HepG2 (cell line): ENCODE measurements at regions not wholly inside any gene's neighbourhood (a gene's known extent, or its start where the extent isn't known, plus 50 kb on each side); places are given as distances from the start of the nearest gene placed in this dataset.

Experiments
- ATAC-seq: fragments of 200-7000 bp; cut with Tn5 transposase; 3 replicates; pipeline ENCODE4 v1.9.1; 2020; ENCODE audit warnings: mild to moderate bottlenecking, moderate library complexity
- BruUV-seq: library from RNA; stranded (reverse); fragments of 400-500 nt; replicated peaks from 2 replicates; lab custom pipeline; 2021; lab: Mats Ljungman, UMichigan
- CTCF ChIA-PET: fragments of 300-600 bp; formaldehyde crosslinking; extraction: SDS; loops from one replicate; lab custom pipeline; 2021; ENCODE audit warnings: low total read pairs, inconsistent platforms, low intra/inter-chr PET ratio; lab: Yijun Ruan, JAX
- POLR2A ChIA-PET: fragments of 350-600 bp; sonication (Branson Sonifier 250); formaldehyde crosslinking; loops from one replicate; lab custom pipeline; 2020; ENCODE audit warnings: antibody characterized with exemption, inconsistent platforms; lab: Yijun Ruan, JAX
- DNase-seq: peaks from one replicate; pipeline ENCODE4 v3.0.0-alpha.2; 2015; ENCODE audit warnings: low spot score
- FAIRE-seq: peaks from 3 replicates; lab custom pipeline; 2011; peaks lifted over from hg19 to GRCh38; lab: Jason Lieb, UNC
- H2AFZ ChIP-seq: one replicate; pipeline ENCODE4 v1.6.1; 2011; ENCODE audit warnings: low read length, inconsistent platforms
- H3K27ac ChIP-seq: fragments of 300-600 bp; 3 replicates; pipeline ENCODE4 v1.8.0; 2011; ENCODE audit warnings: mixed run types, mild to moderate bottlenecking, mixed read lengths, low read length, inconsistent platforms; ENCODE audit not compliant: insufficient read depth; ENCODE audit errors: extremely low read length
- H3K27me3 ChIP-seq, 2 experiments: fragments of 200-600 bp in 1 of 2; 2 replicates in 1 of 2; 3 replicates in 1 of 2; pipeline versions ENCODE4 v1.6.0 to v1.8.0; 2011; ENCODE audit warnings: low read length in 2 of 2, mild to moderate bottlenecking in 2 of 2, moderate library complexity in 2 of 2, inconsistent platforms in 1 of 2; ENCODE audit not compliant: insufficient read depth in 2 of 2, control insufficient read depth in 1 of 2
- H3K36me3 ChIP-seq, 2 experiments: fragments of 200-600 bp in 1 of 2; replicated peaks in 1 of 2; 2 replicates in 1 of 2; 3 replicates in 1 of 2; pipeline versions ENCODE4 v1.5.1 to v1.8.0; 2011; ENCODE audit warnings: low read length in 2 of 2, inconsistent platforms in 1 of 2; ENCODE audit not compliant: insufficient read depth in 2 of 2, control insufficient read depth in 1 of 2
- H3K4me1 ChIP-seq: 2 replicates; pipeline ENCODE4 v1.5.1; 2012; ENCODE audit warnings: low read length, inconsistent platforms; ENCODE audit not compliant: insufficient read depth
- H3K4me2 ChIP-seq: 2 replicates; pipeline ENCODE4 v1.6.0; 2011; ENCODE audit warnings: low read depth, low read length, inconsistent platforms
- H3K4me3 ChIP-seq, 3 experiments: fragments of 200-600 bp in 1 of 3; sonication (generic), shearing (Covaris generic) in 1 of 3; replicated peaks in 1 of 3; 2 replicates each; pipeline ENCODE4 v1.5.1; 2011 to 2016; ENCODE audit warnings: low read length in 3 of 3, inconsistent platforms in 2 of 3, low read depth in 2 of 3, mild to moderate bottlenecking in 2 of 3, control low read depth in 1 of 3, mixed read lengths in 1 of 3; ENCODE audit not compliant: insufficient read depth in 1 of 3
- H3K79me2 ChIP-seq: one replicate; pipeline ENCODE4 v1.6.1; 2011; ENCODE audit warnings: low read length, inconsistent platforms; ENCODE audit not compliant: insufficient read depth
- H3K9ac ChIP-seq: 2 replicates; pipeline ENCODE4 v1.6.0; 2011; ENCODE audit warnings: mild to moderate bottlenecking, low read depth, low read length, inconsistent platforms; ENCODE audit not compliant: insufficient read depth
- H3K9me3 ChIP-seq: 2 replicates; pipeline ENCODE4 v1.5.1; 2012; ENCODE audit warnings: mild to moderate bottlenecking, low read length
- H4K20me1 ChIP-seq: 2 replicates; pipeline ENCODE4 v1.6.0; 2011; ENCODE audit warnings: inconsistent platforms, mild to moderate bottlenecking, low read length, moderate library complexity; ENCODE audit not compliant: insufficient read depth
- AHR ChIP-seq: IDR thresholded peaks from 2 replicates; pipeline ENCODE4 v1.6.1; 2018; ENCODE audit warnings: missing genetic modification reagents, missing compliant biosample characterization
- CBX5 ChIP-seq: sonication (generic); formaldehyde crosslinking; IDR thresholded peaks from 2 replicates; pipeline ENCODE4 v1.4.0; 2020; ENCODE audit warnings: missing genetic modification reagents, borderline replicate concordance
- CEBPZ ChIP-seq: IDR thresholded peaks from 2 replicates; pipeline ENCODE4 v1.6.1; 2012; ENCODE audit warnings: low read length, improper control_type of control experiment
- GZF1 ChIP-seq: sonication (generic); formaldehyde crosslinking; IDR thresholded peaks from 2 replicates; pipeline ENCODE4 v1.5.1; 2020; ENCODE audit warnings: mild to moderate bottlenecking, missing genetic modification reagents
- HNRNPH1 ChIP-seq: fragments of 200-400 bp; formaldehyde crosslinking; optimal IDR thresholded peaks from 2 replicates; pipeline ENCODE3; 2017; ENCODE audit warnings: mild to moderate bottlenecking, low read depth, low read length
- MATR3 ChIP-seq: sonication (generic); formaldehyde crosslinking; IDR thresholded peaks from 2 replicates; pipeline ENCODE4 v1.4.0; 2020; ENCODE audit warnings: missing genetic modification reagents
- MTF2 ChIP-seq: sonication (generic); formaldehyde crosslinking; IDR thresholded peaks from 2 replicates; pipeline ENCODE4 v1.5.0; 2020; ENCODE audit warnings: missing genetic modification reagents, borderline replicate concordance
- NFATC3 ChIP-seq: sonication (generic); formaldehyde crosslinking; IDR thresholded peaks from 2 replicates; pipeline ENCODE4 v1.5.1; 2020; ENCODE audit warnings: mild to moderate bottlenecking, missing genetic modification reagents
- NFIC ChIP-seq: IDR thresholded peaks from 2 replicates; pipeline ENCODE4 v1.6.1; 2012; ENCODE audit warnings: mild to moderate bottlenecking, low read length, inconsistent platforms
- PPARG ChIP-seq: conservative IDR thresholded peaks from 2 replicates; pipeline ENCODE4 v1.6.1; 2016; ENCODE audit warnings: missing biosample characterization, missing genetic modification reagents
- ZBTB49 ChIP-seq: sonication (generic); formaldehyde crosslinking; IDR thresholded peaks from 2 replicates; pipeline ENCODE4 v1.4.0; 2020; ENCODE audit warnings: missing genetic modification reagents, borderline replicate concordance
- ZIK1 ChIP-seq: sonication (generic); formaldehyde crosslinking; IDR thresholded peaks from 2 replicates; pipeline ENCODE4 v1.5.0; 2020; ENCODE audit warnings: mild to moderate bottlenecking, low read depth, missing genetic modification reagents, borderline replicate concordance
- ZNF333 ChIP-seq: sonication (generic); formaldehyde crosslinking; IDR thresholded peaks from 2 replicates; pipeline ENCODE4 v1.4.0; 2020; ENCODE audit warnings: mild to moderate bottlenecking, missing genetic modification reagents, borderline replicate concordance
- ZNF549 ChIP-seq: sonication (generic); formaldehyde crosslinking; IDR thresholded peaks from 2 replicates; pipeline ENCODE4 v1.5.0; 2020; ENCODE audit warnings: missing genetic modification reagents
- ZNF562 ChIP-seq: sonication (generic); formaldehyde crosslinking; IDR thresholded peaks from 2 replicates; pipeline ENCODE4 v1.8.0; 2022; ENCODE audit warnings: missing genetic modification reagents, borderline replicate concordance
- ZNF670 ChIP-seq: sonication (generic); formaldehyde crosslinking; IDR thresholded peaks from 2 replicates; pipeline ENCODE4 v1.8.0; 2022; ENCODE audit warnings: mild to moderate bottlenecking, missing genetic modification reagents, borderline replicate concordance
- WGBS: methylation state at CpG from one replicate; pipeline ENCODE4 v1.1.6; 2017; ENCODE audit warnings: low lambda C conversion rate; 5-methylcytosine and 5-hydroxymethylcytosine counted together
- in situ Hi-C: cut with HindIII; loops from 2 replicates; pipeline ENCODE4 v1.10.0; 2017; ENCODE audit warnings: low pct_unique_long_range_greater_than_20kb; ENCODE audit not compliant: extremely low pct_ligation_motif_present
- intact Hi-C: fragments of 100-400 bp; cut with micrococcal nuclease; formaldehyde crosslinking; loops from one replicate; pipeline ENCODE4 v1.10.0; 2022; ENCODE audit not compliant: unreplicated experiment

GRCh38 chr3:106086636-106087035, 217.8 kb upstream of the CBLB start:
- in situ Hi-C loops: no loop called here
- ATAC-seq: no peak
- Histone ChIP-seq H4K20me1 (no peaks in the 10 kb centered on the region), H3K9ac (no peak overlapping the region), H3K4me1 (no peaks in the 10 kb centered on the region), H3K9me3 (no peaks in the 10 kb centered on the region), H3K27me3 (no peaks in the 10 kb centered on the region), H3K4me2 (no peak overlapping the region), H3K36me3 (no peaks in the 10 kb centered on the region), H3K4me3 (no peak overlapping the region), H3K27ac (no peak overlapping the region), H2AFZ (no peak overlapping the region), H3K79me2 (no peaks in the 10 kb centered on the region)
- ChIA-PET CTCF (no interaction called here), POLR2A (no interaction called here)
- FAIRE-seq: no peak
- intact Hi-C loops: no loop called here
- WGBS: 3% methylated on average over 4 of the region's 4 CpGs
- no TSS peak for BruUV-seq
- TF ChIP-seq ZIK1 (CRISPR knock-in tag): no peak
- no peak for TF ChIP-seq ZNF549 (CRISPR knock-in tag)
- TF ChIP-seq NFATC3: no peak
- TF ChIP-seq PPARG (CRISPR knock-in tag): no peak
- no peak for TF ChIP-seq NFIC
- TF ChIP-seq ZNF670 (CRISPR knock-in tag): no peak
- no peak for TF ChIP-seq AHR
- no peak for TF ChIP-seq CBX5
- TF ChIP-seq ZBTB49: no peak
- no peak for TF ChIP-seq HNRNPH1
- TF ChIP-seq MATR3: no peak
- no peak for TF ChIP-seq MTF2 (CRISPR knock-in tag)
- no peak for TF ChIP-seq GZF1 (CRISPR knock-in tag)
- no peak for TF ChIP-seq ZNF333 (CRISPR knock-in tag)
- no peak for TF ChIP-seq CEBPZ
- TF ChIP-seq ZNF562 (CRISPR knock-in tag): no peak
- DNase-seq: no peak
